GM19240 (cell line): ENCODE measurements at regions not wholly inside any gene's neighbourhood (a gene's known extent, or its start where the extent isn't known, plus 50 kb on each side); places are given as distances from the start of the nearest gene placed in this dataset.

Experiments
- DNase-seq: peaks from one replicate; pipeline ENCODE4 v3.0.0; 2011; ENCODE audit warnings: low spot score; ENCODE audit not compliant: insufficient read length

DNA sequence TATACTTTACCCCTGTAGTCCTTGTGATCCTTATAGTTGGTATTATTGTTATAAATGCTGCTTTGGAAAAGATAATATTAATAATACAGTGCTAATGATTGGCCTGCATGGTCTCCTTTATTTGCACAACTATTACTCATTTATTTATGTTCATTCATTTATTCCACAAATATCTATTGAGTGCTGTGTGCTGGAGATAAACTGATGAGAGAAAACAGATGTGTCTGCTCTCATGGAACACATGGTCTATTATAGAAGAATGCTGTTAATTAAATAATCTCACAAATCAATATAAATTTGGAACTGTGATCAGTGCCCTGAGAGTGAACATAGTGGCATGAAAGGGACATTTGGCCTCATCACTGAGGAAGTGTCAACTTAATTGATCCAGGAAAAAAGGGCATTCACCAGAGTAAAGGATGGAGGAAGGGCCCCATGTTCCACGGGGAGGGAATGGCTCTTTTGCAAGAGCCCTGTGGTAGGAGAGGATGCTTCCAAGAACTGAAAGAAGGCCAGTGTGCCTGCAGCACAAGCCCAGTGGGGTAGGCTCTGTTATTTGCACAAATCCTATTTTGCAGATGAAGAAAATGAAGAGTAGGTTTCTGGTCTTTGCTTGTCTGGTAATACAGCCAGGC is 91.5 kb upstream of the STK39 start:
- no peak for DNase-seq

DNA sequence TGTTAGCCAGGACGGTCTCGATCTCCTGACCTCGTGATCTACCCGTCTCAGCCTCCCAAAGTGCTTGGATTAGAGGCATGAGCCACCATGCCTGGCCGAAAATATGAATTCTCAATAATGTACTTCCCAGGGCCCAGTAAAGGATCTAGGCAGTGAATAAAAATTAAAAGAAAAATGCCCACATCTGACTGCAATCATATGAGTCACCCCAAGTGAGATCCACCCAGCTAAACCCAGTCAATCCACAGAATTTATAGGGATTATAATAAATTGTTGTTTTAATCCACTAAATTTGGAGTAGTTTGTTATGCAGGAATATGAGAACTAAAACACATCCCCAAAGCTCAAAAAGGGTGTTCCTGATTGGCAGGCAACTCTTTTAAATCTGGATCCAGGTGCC is 93.5 kb upstream of the STK39 start:
- no peak for DNase-seq

DNA sequence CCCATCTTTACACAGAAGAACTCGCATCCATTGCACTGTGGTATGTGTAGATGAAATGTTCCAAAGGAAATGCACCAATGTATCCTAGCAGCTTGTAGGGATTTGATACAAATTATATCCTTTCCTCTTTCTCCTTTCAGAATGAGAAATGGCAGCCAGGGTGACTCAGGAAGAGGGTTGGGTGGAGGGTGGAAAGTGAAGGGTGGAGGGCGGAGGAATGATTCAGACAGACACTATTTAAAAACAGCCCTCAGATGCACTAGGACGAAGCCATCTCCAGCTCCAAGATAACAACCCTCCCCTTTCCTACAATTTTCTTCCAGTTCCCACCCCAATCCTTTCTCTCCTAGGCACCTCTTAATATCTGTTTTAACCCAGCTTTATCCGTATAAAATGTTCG is 96.2 kb upstream of the STK39 start:
- no peak for DNase-seq

DNA sequence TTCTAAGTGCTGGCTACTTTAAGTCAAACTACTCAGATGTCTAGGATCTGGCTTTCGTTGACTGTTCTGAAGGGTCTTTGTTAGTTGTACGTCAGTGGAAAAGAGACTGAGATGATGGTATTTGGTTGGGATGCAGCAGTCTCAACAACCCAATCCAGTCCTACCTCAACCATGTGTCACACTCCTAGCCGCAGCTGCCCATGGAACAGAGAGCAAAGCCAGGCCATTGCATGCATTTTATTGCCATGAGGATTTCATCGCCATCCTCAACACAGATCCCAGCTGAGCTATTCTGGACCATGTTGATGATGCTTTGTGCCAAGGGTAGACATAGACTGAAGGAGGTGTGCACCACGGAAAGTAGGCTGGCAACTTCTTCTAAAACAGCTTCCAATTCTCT is 97.3 kb upstream of the STK39 start:
- no peak for DNase-seq

DNA sequence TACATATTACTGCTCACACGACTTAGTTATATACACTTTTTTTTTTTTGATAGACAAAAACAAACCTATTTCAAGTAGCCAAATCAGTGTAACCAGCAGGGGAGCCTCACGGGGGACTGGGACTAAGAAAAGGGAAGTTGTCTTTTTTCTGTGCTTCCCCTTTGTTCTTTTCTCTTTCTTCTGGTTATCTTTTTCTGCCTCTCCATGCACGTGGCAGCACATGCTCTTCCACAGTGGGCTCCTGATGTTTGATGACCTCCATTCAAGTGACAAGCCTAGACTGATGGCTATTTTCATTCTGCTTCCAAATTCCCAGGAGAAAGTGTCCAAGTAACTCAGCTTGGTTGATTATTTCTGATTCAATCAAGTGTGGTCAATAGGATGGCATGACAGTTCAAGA is 98.2 kb upstream of the STK39 start:
- no peak for DNase-seq

DNA sequence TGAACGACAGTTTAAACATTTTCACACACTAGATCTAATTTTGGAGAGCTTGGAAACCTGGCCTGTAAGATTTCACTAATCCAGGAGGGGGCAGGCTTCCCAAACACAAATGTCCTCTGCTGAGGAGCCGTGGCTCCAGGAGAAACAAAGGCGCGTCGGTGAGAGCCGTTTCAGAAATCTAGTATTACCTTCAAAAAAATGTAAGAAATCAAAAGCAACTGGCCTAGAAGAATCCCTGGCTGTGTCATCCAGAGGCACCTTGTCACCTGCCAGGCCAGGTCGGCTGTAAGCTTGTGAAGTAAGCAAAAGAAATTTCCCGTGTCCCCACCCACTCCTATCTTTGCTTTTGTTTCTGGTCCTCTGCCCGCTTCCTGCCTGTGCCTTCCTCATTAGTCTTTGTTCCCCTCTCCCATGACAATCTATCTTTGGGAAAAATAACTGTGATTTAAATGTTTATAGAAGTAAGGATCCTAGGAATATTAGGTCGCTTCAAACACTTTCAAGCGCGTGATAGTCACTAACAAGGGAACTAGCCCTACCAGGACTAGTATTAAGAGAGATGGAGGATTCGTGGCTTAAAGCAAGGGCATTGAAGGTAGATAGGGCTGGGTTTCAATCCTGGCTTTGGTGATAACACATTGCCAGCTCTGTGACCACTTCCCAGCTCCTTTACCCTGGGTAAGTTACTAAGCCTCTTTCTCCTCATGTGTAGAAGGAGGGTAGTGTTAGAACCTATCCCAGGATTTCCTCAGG is 99.5 kb upstream of the STK39 start:
- peak; percentile 45 for DNase-seq

DNA sequence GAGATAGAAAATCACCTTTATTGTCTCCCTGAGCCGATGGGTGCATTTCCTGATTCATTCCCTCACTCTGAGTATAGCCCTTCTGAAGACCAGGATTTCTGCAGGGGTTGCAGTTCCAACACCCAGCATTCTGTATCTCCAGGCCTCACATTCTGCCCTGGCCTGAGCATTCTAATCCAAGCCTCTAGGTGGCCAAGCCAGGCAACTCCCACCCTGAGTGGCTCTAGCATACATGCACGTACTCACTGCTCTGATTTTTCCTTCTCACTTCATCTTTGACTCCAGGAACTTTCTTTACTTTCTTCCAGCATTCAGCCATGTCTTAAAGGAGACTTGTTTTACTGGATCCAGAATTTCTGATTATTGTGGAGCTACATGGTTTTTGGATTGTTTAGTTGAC is 100.7 kb upstream of the STK39 start:
- peak; percentile 14 for DNase-seq

DNA sequence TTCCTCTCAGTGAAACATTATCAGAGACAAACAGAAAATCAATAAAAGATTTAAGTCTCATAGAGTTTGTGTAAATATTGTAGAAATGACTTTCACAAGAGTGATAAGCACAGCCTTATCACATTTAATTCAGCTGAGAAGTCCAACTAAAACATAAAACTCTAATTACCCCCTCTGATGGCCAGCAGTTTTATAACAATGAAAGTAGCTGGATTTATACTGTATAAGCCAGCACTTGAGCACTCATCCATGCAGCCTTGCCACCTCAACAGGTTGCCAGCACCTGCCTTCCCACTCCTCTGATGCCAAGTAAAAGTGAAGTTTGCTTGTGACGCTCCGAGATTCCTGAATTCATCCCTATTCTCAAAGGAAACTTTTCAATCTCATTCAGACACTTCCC is 103.0 kb upstream of the STK39 start:
- no peak for DNase-seq

DNA sequence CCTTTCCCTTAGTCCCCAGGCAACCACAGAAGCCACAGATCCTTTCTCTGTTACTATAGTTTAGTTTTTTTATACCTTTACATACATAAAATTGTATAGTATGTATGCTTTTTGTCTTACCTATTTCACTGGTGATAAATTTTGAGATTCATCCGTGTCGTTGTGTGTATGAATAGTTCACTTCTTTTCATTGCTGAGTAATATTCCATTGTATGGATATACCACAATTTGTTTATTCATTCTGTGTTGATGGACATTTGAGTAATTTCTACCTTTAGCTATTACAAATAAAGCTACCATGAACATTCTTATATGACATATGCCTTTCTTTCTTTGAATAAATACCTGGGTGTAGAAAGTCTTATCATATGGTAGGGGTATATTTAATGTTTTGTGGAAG is 102.8 kb upstream of the CERS6 start:
- DNase-seq, result no peak

DNA sequence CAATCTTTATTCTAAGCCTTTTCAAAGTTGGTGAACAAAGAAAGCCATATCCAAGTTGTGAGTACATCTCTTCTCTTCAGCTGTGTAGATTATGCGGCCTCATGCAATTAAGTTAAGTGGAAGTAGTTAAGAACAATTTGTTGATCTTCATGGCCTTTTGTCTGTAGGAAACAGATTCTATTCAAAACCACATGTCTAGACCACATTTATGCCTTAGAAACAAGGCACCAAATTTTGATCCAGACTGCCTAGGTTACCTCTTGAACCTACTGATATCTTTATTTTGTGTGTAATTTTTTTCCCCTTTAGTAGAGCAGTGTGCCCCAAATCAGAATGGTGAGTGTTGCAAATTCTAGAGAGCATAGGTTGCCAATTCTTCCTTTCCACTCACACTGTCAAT is 101.6 kb upstream of the CERS6 start:
- DNase-seq, result no peak

DNA sequence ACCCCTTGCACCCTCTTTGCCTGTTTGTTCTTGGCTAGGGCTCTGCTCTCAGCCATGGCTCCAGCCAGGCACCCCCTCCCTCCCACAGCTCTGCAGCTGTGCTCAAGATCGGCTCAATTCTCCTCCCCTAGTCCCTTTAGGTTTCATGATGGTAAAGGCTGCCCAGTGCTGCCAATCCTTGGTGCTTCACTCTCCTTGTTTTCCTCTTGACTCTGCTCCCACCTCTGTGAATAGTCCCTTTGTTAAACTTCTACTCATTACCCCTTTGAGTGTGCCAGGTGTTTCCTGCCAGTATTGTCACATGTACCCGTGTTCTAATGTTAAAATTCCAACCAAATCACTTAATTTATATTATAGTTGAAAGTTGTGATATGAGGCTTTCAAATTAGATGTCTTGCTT is 101.0 kb upstream of the CERS6 start:
- no peak for DNase-seq

DNA sequence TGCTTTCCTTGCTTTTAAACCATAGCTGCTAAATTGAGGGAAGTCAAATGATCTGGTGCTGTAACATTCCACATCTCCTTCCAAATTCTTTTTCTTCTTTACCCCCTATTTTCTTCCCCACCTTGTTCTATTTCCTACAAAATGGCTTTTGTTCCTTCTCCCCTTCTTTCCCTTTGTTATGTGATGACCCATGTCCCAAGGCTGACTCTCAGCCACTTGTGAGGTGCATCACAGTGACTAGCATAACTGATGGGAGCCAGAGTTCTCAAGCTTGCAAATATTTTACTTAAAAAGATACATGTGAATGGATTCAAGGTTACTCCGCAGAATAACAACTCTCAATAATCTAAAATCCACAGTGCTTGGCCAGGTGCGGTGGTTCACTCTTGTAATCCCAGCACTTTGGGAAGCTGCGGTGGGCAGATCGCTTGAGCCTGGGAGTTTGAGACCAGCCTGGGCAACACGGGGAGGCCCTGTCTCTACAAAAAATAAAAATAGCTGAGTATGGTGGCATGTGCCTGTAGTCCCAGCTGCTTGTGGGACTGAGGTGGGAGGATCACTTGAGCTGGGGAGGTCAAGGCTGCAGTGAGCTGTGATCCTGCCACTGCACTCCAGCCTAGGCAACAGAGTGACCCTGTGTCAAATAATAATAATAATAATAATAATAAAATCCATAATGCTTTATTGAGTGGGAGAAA is 100.1 kb upstream of the CERS6 start:
- DNase-seq, result no peak

DNA sequence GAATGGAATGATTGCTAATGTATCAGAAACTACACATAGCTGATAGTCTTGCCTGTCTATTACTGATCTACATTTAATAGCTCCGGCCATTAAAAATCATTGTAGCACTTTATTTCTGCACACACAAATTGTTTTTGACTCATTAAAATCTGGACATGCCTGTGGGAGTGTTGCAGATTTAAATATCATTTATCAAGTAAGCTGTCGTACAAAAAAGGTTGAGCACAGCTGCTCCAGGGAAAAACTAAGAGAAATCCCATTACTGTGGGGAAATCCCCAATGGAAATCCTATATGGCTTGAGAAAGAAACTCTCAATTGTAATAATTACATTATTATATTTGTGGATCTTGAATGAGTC is 99.6 kb upstream of the CERS6 start:
- DNase-seq, result no peak

DNA sequence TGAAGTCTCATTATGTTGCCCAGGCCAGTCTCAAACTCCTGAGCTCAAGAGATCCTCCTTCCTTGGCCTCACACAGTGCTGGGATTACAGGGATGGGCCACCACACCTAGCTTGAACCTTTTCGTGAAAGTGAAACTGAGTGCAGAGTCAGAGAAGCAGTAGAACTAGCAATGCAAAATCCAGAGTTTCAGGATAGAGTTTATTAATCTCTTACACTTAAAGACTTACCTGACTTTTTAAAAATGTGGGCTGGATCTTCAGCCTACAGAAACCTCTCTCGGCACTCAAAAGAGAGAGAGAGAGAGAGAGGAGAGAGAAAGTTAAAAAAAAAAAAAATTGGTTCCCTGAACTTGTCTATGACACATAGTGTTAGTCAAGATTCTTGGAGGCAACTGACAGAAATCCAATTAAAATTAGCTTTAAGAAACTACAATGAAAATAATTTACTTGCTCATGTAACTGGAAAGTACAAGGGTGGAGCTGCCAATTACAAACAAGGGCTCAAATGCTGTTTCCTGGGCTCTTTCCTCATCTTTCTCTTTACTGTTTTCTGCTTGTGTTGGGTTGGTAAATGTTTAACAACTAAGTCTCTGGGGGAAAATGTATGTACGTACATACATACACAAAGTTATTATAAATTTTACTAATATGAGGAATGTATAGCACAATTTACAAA is 98.1 kb upstream of the CERS6 start:
- no peak for DNase-seq

DNA sequence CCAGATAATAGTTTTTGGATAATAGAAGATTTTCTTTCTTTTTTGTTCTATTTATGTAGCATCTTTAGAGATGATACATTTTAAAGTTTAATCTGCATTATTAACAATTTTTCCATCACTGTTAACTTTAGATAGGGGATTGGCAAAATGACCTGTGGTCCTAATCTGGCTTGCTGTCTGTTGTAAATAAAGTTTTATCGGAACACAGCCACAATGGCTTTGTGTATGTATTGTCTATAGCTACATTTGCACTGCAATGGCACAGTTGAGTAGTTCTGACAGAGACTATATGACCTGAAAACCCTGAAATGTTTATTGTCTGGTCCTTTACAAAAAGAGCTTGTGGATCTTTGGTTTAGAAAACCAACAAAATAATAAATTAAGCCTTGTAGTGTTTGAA is 97.0 kb upstream of the CERS6 start:
- no peak for DNase-seq

DNA sequence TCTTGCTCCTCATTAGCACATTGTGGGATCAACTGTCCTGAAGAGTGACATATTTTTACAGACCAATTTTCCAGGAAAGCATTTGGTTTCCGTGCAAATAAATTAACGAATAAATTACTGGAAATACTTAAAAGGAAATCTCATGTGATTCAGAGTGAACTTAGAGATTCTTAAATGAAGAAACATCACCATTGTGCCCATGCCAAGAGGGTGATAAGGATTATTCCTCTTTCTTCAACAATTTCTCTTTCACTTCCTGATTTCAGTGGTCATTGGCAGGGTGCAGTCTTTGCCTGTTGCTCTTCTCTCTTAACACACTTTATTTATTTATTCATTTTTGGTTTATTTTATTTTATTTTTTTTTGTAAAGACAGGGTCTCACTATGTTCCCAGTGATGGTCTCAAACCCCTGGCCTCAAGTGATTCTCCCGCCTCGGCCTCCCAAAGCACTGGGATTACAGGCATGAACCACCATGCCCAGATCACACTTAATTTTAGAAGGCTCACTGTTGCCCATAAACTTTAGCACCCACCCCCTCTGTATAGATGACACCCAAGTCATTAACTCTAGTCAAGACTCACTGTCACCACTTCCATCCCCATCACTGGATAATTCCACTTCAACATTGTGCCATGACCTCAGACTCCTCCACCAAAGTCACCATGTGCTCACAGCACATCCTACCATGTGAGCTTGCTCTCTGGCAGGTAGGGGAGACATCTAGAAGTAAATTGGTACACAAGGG is 92.6 kb upstream of the CERS6 start:
- no peak for DNase-seq

DNA sequence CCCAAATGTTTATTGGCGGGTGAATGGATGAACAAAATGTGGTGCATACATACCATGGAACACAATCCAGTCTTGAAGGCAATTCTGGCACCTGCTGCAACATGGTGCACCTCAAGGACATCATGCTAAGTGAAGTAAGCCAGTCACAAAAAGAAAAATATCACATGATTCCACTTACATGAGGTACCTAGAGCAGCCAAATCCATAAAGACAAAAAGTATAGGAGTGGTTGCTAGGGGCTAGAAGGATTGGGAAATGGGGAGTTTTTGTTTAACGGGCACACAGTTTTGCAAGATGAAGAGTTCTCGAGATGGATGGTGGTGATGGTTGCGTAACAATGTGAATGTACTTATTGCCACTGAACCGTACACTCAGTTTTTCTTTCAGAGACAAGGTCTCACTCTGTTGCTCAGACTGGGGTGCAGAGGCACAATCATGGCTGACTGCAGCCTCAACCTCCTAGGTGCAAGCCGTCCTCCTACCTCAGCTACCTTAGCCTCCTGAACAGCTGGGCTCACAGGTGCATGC is 90.9 kb upstream of the CERS6 start:
- DNase-seq, result no peak

DNA sequence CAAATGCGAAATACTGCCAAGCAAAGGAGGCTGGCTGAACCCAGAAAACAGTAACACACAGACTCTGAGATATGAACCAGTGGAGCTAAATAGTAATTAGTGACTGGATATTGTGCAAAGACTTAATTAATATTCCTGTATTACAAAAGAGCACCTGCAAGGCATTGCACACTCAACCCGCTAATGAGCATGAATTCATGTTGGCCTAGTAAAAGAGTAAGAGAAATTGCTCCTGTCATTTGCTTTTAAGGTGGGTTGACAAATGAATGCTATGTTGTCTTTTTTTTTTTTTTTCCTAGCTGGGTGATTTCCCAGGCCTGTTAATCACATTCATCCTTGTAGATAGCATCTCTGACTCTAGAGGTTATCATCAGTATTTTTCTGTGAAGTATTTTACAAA is 87.0 kb upstream of the CERS6 start:
- DNase-seq, result no peak

DNA sequence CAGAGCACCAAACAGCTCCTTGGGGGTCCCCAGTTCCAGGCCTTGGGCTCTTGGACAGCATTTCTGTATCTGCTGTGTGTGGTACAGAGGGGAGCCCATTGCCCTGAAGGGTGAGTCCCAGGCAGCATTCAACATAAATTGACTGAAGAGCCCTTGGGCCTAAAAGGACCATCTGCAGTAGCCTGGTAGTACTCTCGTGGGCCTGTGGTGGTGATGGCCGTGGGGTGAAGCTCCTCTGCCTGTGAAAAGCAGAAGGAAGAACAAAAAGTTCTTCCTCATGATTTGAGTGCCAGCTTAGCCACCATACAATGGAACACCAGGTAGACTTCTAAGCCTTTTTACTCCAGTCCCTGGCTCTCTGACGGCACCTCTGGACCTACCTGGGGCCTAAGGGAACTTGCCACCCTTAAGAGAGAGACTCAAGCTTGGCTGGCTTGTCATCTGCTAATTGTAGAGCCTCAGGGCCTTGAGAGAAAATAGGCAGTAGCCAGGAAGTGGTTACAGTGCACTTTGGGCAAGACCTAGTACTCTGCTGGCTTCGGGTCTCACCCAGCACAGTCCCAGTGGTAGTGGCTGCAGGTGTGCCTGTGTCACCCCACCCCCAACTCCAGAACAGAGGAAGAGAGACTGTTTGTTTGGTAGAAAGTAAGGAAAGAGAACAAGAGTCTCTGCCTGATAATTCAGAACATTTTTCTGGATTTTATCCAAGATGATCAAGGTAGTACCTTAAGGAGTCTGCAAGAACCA is 84.6 kb upstream of the CERS6 start:
- DNase-seq, result no peak

DNA sequence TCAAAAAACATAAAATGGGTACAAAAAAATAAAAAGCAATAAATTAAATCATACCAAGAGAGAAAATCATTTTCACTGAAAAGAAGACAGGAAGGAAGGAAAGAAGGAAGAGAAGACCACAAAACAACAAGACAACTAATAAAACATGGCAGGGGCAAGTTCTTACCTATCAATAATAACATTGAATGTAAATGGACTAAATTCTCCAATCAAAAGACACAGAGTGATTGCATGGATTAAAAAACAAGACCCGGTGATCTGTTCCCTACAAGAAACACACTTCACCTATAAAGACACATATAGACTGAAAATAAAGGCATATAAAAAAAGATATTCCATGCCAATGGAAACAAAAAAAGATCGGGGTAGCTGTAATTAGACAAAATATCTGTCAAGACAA is 82.6 kb upstream of the CERS6 start:
- DNase-seq, result no peak
